HCT116 (cell line): ENCODE measurements at regions not wholly inside any gene's neighbourhood (a gene's known extent, or its start where the extent isn't known, plus 50 kb on each side); places are given as distances from the start of the nearest gene placed in this dataset.

ENCODE experiments used
- JUND ChIP-seq: IDR thresholded peaks from 2 replicates; pipeline ENCODE4 v1.6.1; 2012
- POLR2A ChIP-seq: IDR thresholded peaks from 2 replicates; pipeline ENCODE4 v1.7.0; 2011; ENCODE audit warnings: borderline replicate concordance; ENCODE audit not compliant: insufficient read depth, insufficient read length; ENCODE audit errors: extremely low read depth
- POLR2AphosphoS5 ChIP-seq: IDR thresholded peaks from 2 replicates; pipeline ENCODE4 v1.6.1; 2011; ENCODE audit warnings: mild to moderate bottlenecking, low read depth, low read length, moderate library complexity

DNA sequence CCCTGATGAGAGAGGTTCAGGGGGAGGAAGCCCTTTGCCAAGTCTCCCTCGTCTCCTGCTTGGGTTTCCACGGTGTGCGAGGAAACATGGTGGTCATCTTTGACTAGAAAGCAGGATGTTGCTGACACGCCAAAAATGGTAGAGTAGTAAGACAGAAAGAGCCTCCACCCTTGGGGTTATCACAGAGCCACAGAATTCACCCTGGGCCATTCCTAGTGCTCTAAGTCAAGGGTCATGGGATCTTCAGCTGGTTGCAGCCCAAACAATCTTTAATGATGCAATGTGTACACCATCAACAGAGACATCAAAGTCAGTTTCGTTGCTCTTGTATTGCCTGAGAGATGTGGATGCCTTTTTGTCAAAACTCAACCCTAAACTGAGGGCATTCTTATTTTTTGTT is 201.9 kb downstream of the LY86 start:
- TF ChIP-seq POLR2AphosphoS5 (no peak), POLR2A (no peak), JUND (no peak)
